K562 (cell line): ENCODE measurements at regions not wholly inside any gene's neighbourhood (a gene's known extent, or its start where the extent isn't known, plus 50 kb on each side); places are given as distances from the start of the nearest gene placed in this dataset.

ENCODE experiments used
- ATAC-seq: fragments of 200-7000 bp; cut with Tn5 transposase; 3 replicates; pipeline ENCODE4 v1.9.1; 2020; ENCODE audit warnings: moderate library complexity
- BruUV-seq: library from RNA; stranded (reverse); fragments of 400-500 nt; replicated peaks from 2 replicates; lab custom pipeline; 2021; lab: Mats Ljungman, UMichigan
- CTCF ChIA-PET: fragments of 300-600 bp; formaldehyde crosslinking; extraction: SDS; loops from one replicate; lab custom pipeline; 2021; ENCODE audit warnings: low intra/inter-chr PET ratio; lab: Yijun Ruan, JAX
- POLR2A ChIA-PET: fragments of 300-600, 350-650 bp; sonication (Branson Sonifier 250); formaldehyde crosslinking; extraction: SDS; loops from one replicate; lab custom pipeline; 2021; ENCODE audit warnings: antibody characterized with exemption, inconsistent platforms; lab: Yijun Ruan, JAX
- DNase-seq, 4 experiments: peaks; one replicate each; pipeline versions ENCODE4 v3.0.0 to v3.0.0-alpha.2; 2011 to 2018; ENCODE audit warnings: low spot score in 3 of 4, mixed read lengths in 3 of 4; ENCODE audit errors: extremely low read depth in 1 of 4
- FAIRE-seq: peaks from 2 replicates; lab custom pipeline; 2011; peaks lifted over from hg19 to GRCh38; lab: Jason Lieb, UNC
- H2AFZ ChIP-seq: 2 replicates; pipeline ENCODE4 v1.6.0; 2011; ENCODE audit warnings: low read depth, low read length, control low read depth, inconsistent platforms
- H3K27ac ChIP-seq: fragments of 200-600 bp; 3 replicates; pipeline ENCODE4 v1.8.0; 2011; ENCODE audit warnings: low read depth, mild to moderate bottlenecking, control low read depth, inconsistent platforms, low read length, moderate library complexity, mixed read lengths; ENCODE audit errors: extremely low read depth
- H3K27me3 ChIP-seq, 2 experiments: fragments of 300-600 bp in 1 of 2; 2 replicates in 1 of 2; 3 replicates in 1 of 2; pipeline versions ENCODE4 v1.6.0 to v1.8.0; 2011; ENCODE audit warnings: inconsistent platforms in 2 of 2, low read length in 2 of 2, mild to moderate bottlenecking in 1 of 2, mixed read lengths in 1 of 2, moderate library complexity in 1 of 2; ENCODE audit not compliant: control insufficient read depth in 2 of 2, insufficient read depth in 2 of 2
- H3K36me3 ChIP-seq: fragments of 300-600 bp; 3 replicates; pipeline ENCODE4 v1.8.0; 2011; ENCODE audit warnings: mild to moderate bottlenecking, low read length, inconsistent platforms; ENCODE audit not compliant: control insufficient read depth, insufficient read depth
- H3K4me1 ChIP-seq, 2 experiments: fragments of 200-600 bp in 1 of 2; replicated peaks in 1 of 2; 2 replicates in 1 of 2; 3 replicates in 1 of 2; pipeline versions ENCODE4 v1.5.1 to v1.8.0; 2011; ENCODE audit warnings: inconsistent platforms in 2 of 2, low read length in 2 of 2, mild to moderate bottlenecking in 1 of 2, mixed read lengths in 1 of 2, moderate library complexity in 1 of 2; ENCODE audit not compliant: control insufficient read depth in 2 of 2, insufficient read depth in 2 of 2
- H3K4me2 ChIP-seq: 2 replicates; pipeline ENCODE4 v1.6.1; 2011; ENCODE audit warnings: low read length, control low read depth, inconsistent platforms, mixed read lengths; ENCODE audit not compliant: insufficient read depth
- H3K4me3 ChIP-seq: fragments of 200-600 bp; sonication (generic), shearing (Covaris generic); 2 replicates; pipeline ENCODE4 v1.5.1; 2016; ENCODE audit warnings: control low read depth, inconsistent platforms
- H3K79me2 ChIP-seq: fragments of 200-600 bp; 3 replicates; pipeline ENCODE4 v1.8.0; 2011; ENCODE audit warnings: low read length, inconsistent platforms; ENCODE audit not compliant: control insufficient read depth, insufficient read depth
- H3K9ac ChIP-seq, 2 experiments: 2 replicates each; pipeline versions ENCODE4 v1.6.0 to v1.6.1; 2011; ENCODE audit warnings: low read depth in 2 of 2, low read length in 2 of 2, control low read depth in 1 of 2, inconsistent platforms in 1 of 2, mild to moderate bottlenecking in 1 of 2, mixed read lengths in 1 of 2; ENCODE audit not compliant: insufficient read depth in 1 of 2
- H3K9me1 ChIP-seq: one replicate; pipeline ENCODE4 v1.6.0; 2011; ENCODE audit warnings: inconsistent platforms, mild to moderate bottlenecking, low read length, moderate library complexity; ENCODE audit not compliant: control insufficient read depth, insufficient read depth
- H3K9me3 ChIP-seq: replicated peaks from 2 replicates; pipeline ENCODE4 v1.5.1; 2011; ENCODE audit warnings: low read depth, low read length, inconsistent platforms; ENCODE audit not compliant: control insufficient read depth, insufficient read depth
- H4K20me1 ChIP-seq: replicated peaks from 2 replicates; pipeline ENCODE4 v1.6.1; 2011; ENCODE audit warnings: low read length, inconsistent platforms, mixed read lengths; ENCODE audit not compliant: control insufficient read depth, insufficient read depth
- ELF2 ChIP-seq: fragments of 250-450 bp; sonication (Bioruptor Pico); IDR thresholded peaks from 2 replicates; pipeline ENCODE4 v1.5.0; 2021; ENCODE audit warnings: mild to moderate bottlenecking
- MECOM ChIP-seq: fragments of 250-450 bp; sonication (Bioruptor Pico); IDR thresholded peaks from 2 replicates; pipeline ENCODE4 v1.8.0; 2022; ENCODE audit warnings: inconsistent platforms
- MEF2D ChIP-seq: conservative IDR thresholded peaks from 2 replicates; pipeline ENCODE4 v1.6.1; 2016; ENCODE audit warnings: low read depth, missing genetic modification characterization, missing compliant biosample characterization
- WGBS: fragments of 100-300 bp; shearing (Covaris generic); methylation state at CpG from one replicate; pipeline ENCODE4 v1.1.6; 2016; ENCODE audit warnings: low coverage, mixed read lengths; ENCODE audit not compliant: insufficient coverage; ENCODE audit errors: missing lambda C conversion rate; 5-methylcytosine and 5-hydroxymethylcytosine counted together
- in situ Hi-C: fragments of 300-500 bp; cut with MboI; formaldehyde crosslinking; loops from 4 replicates; pipeline ENCODE4 v1.15.0; 2018; ENCODE audit warnings: inconsistent platforms, mixed read lengths
- intact Hi-C: fragments of 100-400 bp; cut with micrococcal nuclease; formaldehyde crosslinking; loops from 2 replicates; pipeline ENCODE4 v1.14.2; 2022
- TF ChIP-seq, protein P1 (sequence below), 2 experiments: fragments of 450-650 bp in 1 of 2; sonication (generic) in 1 of 2; formaldehyde crosslinking in 1 of 2; IDR thresholded peaks; 2 replicates each; pipeline versions ENCODE4 v1.7.1 to v1.9.0; 2016 to 2022; ENCODE audit warnings: inconsistent platforms in 1 of 2, mild to moderate bottlenecking in 1 of 2, missing genetic modification reagents in 1 of 2
- TF ChIP-seq, protein P2 (sequence below): fragments of 450-650 bp; IDR thresholded peaks from 2 replicates; pipeline ENCODE4 v1.6.1; 2018; ENCODE audit not compliant: partially characterized antibody

DNA sequence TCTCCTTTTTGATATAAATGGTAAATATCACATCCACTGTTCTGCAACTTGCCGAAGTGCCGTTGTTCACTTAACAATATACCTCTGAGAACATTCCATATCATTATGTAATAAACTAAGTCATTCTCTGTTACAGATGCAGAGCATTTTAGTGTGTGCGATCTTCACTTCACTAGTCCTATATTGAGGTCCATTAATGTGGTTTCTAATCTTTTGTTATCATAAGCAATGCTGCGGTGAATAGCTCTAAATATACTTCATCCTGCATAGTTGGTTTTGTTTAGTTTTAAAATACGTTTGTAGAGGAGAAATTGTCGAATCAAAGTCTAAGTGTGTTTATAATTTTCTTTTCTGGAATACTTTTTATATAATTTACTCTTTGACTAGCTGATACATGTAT, 280.3 kb upstream of the TRIB2 start:
- no peak overlapping the region for H3K9ac ChIP-seq
- peak overlapping the region; percentile 12; the same call in 1 of the 2 replicates for H2AFZ ChIP-seq
- H3K36me3 ChIP-seq, result no peaks in the 10 kb centered on the region; the same call in 2 of the 3 replicates
- POLR2A ChIA-PET, result no interaction called here
- intact Hi-C loops (loop anchor here (10.0 kb wide), 1 partner anchor 262 kb away; no protein-coding TSS in a partner anchor), in situ Hi-C loops (no loop called here)
- CTCF ChIA-PET, result no interaction called here
- no peak overlapping the region; the same call in 2 of the 3 replicates for H3K27ac ChIP-seq
- H3K4me2 ChIP-seq, result no peak overlapping the region
- H3K9me3 ChIP-seq, result no peaks in the 10 kb centered on the region
- H3K4me3 ChIP-seq, result no peak overlapping the region
- H3K9me1 ChIP-seq, result no peaks in the 10 kb centered on the region
- H3K79me2 ChIP-seq, result no peaks in the 10 kb centered on the region; the same call in 2 of the 3 replicates
- H3K27me3 ChIP-seq, result no peaks in the 10 kb centered on the region
- TF ChIP-seq MECOM (CRISPR knock-in tag) (no peak), ELF2 (CRISPR knock-in tag) (no peak), MEF2D (tag) (0 out of 2 replicates have a peak, but pooled peaks have one; percentile 29)
- TF ChIP-seq, protein P1, sequence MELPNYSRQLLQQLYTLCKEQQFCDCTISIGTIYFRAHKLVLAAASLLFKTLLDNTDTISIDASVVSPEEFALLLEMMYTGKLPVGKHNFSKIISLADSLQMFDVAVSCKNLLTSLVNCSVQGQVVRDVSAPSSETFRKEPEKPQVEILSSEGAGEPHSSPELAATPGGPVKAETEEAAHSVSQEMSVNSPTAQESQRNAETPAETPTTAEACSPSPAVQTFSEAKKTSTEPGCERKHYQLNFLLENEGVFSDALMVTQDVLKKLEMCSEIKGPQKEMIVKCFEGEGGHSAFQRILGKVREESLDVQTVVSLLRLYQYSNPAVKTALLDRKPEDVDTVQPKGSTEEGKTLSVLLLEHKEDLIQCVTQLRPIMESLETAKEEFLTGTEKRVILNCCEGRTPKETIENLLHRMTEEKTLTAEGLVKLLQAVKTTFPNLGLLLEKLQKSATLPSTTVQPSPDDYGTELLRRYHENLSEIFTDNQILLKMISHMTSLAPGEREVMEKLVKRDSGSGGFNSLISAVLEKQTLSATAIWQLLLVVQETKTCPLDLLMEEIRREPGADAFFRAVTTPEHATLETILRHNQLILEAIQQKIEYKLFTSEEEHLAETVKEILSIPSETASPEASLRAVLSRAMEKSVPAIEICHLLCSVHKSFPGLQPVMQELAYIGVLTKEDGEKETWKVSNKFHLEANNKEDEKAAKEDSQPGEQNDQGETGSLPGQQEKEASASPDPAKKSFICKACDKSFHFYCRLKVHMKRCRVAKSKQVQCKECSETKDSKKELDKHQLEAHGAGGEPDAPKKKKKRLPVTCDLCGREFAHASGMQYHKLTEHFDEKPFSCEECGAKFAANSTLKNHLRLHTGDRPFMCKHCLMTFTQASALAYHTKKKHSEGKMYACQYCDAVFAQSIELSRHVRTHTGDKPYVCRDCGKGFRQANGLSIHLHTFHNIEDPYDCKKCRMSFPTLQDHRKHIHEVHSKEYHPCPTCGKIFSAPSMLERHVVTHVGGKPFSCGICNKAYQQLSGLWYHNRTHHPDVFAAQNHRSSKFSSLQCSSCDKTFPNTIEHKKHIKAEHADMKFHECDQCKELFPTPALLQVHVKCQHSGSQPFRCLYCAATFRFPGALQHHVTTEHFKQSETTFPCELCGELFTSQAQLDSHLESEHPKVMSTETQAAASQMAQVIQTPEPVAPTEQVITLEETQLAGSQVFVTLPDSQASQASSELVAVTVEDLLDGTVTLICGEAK (IDR thresholded peaks at IDR 0.05), result no peak
- TF ChIP-seq, protein P1 (CRISPR knock-in tag; IDR thresholded peaks at IDR 0.05), result no peak
- TF ChIP-seq, protein P2, sequence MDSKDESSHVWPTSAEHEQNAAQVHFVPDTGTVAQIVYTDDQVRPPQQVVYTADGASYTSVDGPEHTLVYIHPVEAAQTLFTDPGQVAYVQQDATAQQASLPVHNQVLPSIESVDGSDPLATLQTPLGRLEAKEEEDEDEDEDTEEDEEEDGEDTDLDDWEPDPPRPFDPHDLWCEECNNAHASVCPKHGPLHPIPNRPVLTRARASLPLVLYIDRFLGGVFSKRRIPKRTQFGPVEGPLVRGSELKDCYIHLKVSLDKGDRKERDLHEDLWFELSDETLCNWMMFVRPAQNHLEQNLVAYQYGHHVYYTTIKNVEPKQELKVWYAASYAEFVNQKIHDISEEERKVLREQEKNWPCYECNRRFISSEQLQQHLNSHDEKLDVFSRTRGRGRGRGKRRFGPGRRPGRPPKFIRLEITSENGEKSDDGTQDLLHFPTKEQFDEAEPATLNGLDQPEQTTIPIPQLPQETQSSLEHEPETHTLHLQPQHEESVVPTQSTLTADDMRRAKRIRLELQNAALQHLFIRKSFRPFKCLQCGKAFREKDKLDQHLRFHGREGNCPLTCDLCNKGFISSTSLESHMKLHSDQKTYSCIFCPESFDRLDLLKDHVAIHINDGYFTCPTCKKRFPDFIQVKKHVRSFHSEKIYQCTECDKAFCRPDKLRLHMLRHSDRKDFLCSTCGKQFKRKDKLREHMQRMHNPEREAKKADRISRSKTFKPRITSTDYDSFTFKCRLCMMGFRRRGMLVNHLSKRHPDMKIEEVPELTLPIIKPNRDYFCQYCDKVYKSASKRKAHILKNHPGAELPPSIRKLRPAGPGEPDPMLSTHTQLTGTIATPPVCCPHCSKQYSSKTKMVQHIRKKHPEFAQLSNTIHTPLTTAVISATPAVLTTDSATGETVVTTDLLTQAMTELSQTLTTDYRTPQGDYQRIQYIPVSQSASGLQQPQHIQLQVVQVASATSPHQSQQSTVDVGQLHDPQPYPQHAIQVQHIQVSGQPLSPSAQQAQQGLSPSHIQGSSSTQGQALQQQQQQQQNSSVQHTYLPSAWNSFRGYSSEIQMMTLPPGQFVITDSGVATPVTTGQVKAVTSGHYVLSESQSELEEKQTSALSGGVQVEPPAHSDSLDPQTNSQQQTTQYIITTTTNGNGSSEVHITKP, result no peak
- FAIRE-seq, result no peak
- DNase-seq, result no peak
- no peaks in the 10 kb centered on the region for H4K20me1 ChIP-seq
- no TSS peak for BruUV-seq
- peaks cover 14 to 40% of the 10 kb centered on the region in 2 experiments for H3K4me1 ChIP-seq
- ATAC-seq, result no peak
- WGBS, result 55% methylated on average over 6 of the region's 6 CpGs
